SK-N-SH treated with all-trans-retinoic acid at 6 μM for 48 hours (cell line): ENCODE measurements at regions not wholly inside any gene's neighbourhood (a gene's known extent, or its start where the extent isn't known, plus 50 kb on each side); places are given as distances from the start of the nearest gene placed in this dataset.

Experiments
- ATAC-seq: fragments of 200-7000 bp; cut with Tn5 transposase; 3 replicates; pipeline ENCODE4 v1.9.1; 2020; ENCODE audit warnings: mild to moderate bottlenecking, moderate library complexity
- ARNTL ChIP-seq: fragments of 450-650 bp; formaldehyde crosslinking; IDR thresholded peaks from 2 replicates; pipeline ENCODE4 v1.5.0; 2020; ENCODE audit warnings: low read depth, mild to moderate bottlenecking, moderate library complexity, borderline replicate concordance
- CSDC2 ChIP-seq: fragments of 250-450 bp; sonication (Bioruptor Pico); IDR thresholded peaks from 2 replicates; pipeline ENCODE4 v1.5.0; 2020; ENCODE audit warnings: mild to moderate bottlenecking, moderate library complexity
- ESRRG ChIP-seq: fragments of 250-450 bp; sonication (Bioruptor Pico); IDR thresholded peaks from 2 replicates; pipeline ENCODE4 v1.6.1; 2021; ENCODE audit warnings: mild to moderate bottlenecking
- ISL1 ChIP-seq: fragments of 250-450 bp; sonication (Bioruptor Pico); IDR thresholded peaks from 2 replicates; pipeline ENCODE4 v2.1.2; 2022; ENCODE audit warnings: mild to moderate bottlenecking, moderate library complexity
- OSR1 ChIP-seq: fragments of 250-450 bp; sonication (Bioruptor Pico); IDR thresholded peaks from 2 replicates; pipeline ENCODE4 v1.8.0; 2022; ENCODE audit warnings: moderate library complexity, mild to moderate bottlenecking, inconsistent platforms
- PPARA ChIP-seq: fragments of 250-450 bp; sonication (Bioruptor Pico); IDR thresholded peaks from 2 replicates; pipeline ENCODE4 v1.5.0; 2020; ENCODE audit warnings: mild to moderate bottlenecking, borderline replicate concordance
- RARB ChIP-seq: fragments of 250-450 bp; sonication (Bioruptor Pico); IDR thresholded peaks from 2 replicates; pipeline ENCODE4 v1.8.0; 2021; ENCODE audit warnings: mild to moderate bottlenecking, moderate library complexity
- SNAI2 ChIP-seq: fragments of 250-450 bp; sonication (Bioruptor Pico); IDR thresholded peaks from 2 replicates; pipeline ENCODE4 v1.5.0; 2020; ENCODE audit warnings: mild to moderate bottlenecking, moderate library complexity
- TCF4 ChIP-seq: fragments of 250-450 bp; sonication (Bioruptor Pico); IDR thresholded peaks from 2 replicates; pipeline ENCODE4 v1.8.0; 2021; ENCODE audit warnings: mild to moderate bottlenecking, moderate library complexity, borderline replicate concordance
- TOX ChIP-seq: fragments of 250-450 bp; sonication (Bioruptor Pico); IDR thresholded peaks from 2 replicates; pipeline ENCODE4 v1.8.0; 2021; ENCODE audit warnings: mild to moderate bottlenecking, moderate library complexity, borderline replicate concordance
- ZC3H10 ChIP-seq: fragments of 250-450 bp; sonication (Bioruptor Pico); IDR thresholded peaks from 2 replicates; pipeline ENCODE4 v1.5.1; 2021; ENCODE audit warnings: mild to moderate bottlenecking, moderate library complexity
- ZFP3 ChIP-seq: fragments of 250-450 bp; sonication (Bioruptor Pico); IDR thresholded peaks from 2 replicates; pipeline ENCODE4 v1.5.0; 2020; ENCODE audit warnings: mild to moderate bottlenecking, moderate library complexity
- ZNF565 ChIP-seq: fragments of 450-650 bp; formaldehyde crosslinking; conservative IDR thresholded peaks from 2 replicates; pipeline ENCODE4 v1.5.0; 2020; ENCODE audit warnings: low read depth, mild to moderate bottlenecking, moderate library complexity
- ZNF8 ChIP-seq: fragments of 450-650 bp; formaldehyde crosslinking; IDR thresholded peaks from 2 replicates; pipeline ENCODE4 v1.5.0; 2020; ENCODE audit warnings: mild to moderate bottlenecking, moderate library complexity
- TF ChIP-seq, protein P1 (sequence below): fragments of 250-450 bp; sonication (Bioruptor Pico); IDR thresholded peaks from 2 replicates; pipeline ENCODE4 v1.5.1; 2020; ENCODE audit warnings: low read depth, mild to moderate bottlenecking, moderate library complexity
- TF ChIP-seq, protein P2 (sequence below): fragments of 250-450 bp; sonication (Bioruptor Pico); IDR thresholded peaks from 2 replicates; pipeline ENCODE4 v1.8.0; 2020; ENCODE audit warnings: mild to moderate bottlenecking, moderate library complexity, borderline replicate concordance
- TF ChIP-seq, protein P3 (sequence below): fragments of 250-450 bp; sonication (Bioruptor Pico); IDR thresholded peaks from 2 replicates; pipeline ENCODE4 v1.5.0; 2020; ENCODE audit warnings: mild to moderate bottlenecking, moderate library complexity
- TF ChIP-seq, protein P4 (sequence below): fragments of 250-450 bp; sonication (Bioruptor Pico); IDR thresholded peaks from 2 replicates; pipeline ENCODE4 v1.8.0; 2021; ENCODE audit warnings: low read depth, mild to moderate bottlenecking, moderate library complexity, borderline replicate concordance

DNA sequence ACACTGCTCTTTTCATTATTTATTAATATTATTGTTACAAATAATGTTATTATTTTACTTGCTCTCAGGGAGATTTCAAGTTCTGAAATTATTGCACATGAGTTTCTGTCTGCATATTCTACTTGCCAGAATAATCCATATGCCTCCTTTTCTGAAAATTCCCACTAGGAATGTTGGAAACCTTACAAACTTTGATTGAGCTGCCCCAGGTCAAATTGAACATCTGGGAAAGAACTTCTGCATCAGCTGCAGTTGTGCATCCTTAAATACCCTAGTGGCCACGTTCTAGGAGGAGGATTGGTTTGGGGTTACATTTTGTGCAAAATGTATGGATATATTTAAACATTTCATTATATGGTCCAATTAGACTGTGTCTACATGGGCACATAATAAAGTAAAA lies 1302.7 kb upstream of the PIK3C3 start (continued):
- TF ChIP-seq, protein P1, sequence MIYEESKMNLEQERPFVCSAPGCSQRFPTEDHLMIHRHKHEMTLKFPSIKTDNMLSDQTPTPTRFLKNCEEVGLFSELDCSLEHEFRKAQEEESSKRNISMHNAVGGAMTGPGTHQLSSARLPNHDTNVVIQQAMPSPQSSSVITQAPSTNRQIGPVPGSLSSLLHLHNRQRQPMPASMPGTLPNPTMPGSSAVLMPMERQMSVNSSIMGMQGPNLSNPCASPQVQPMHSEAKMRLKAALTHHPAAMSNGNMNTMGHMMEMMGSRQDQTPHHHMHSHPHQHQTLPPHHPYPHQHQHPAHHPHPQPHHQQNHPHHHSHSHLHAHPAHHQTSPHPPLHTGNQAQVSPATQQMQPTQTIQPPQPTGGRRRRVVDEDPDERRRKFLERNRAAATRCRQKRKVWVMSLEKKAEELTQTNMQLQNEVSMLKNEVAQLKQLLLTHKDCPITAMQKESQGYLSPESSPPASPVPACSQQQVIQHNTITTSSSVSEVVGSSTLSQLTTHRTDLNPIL (CRISPR knock-in tag): no peak
- no peak for TF ChIP-seq CSDC2 (CRISPR knock-in tag)
- TF ChIP-seq ZFP3 (CRISPR knock-in tag): no peak
- TF ChIP-seq, protein P2, sequence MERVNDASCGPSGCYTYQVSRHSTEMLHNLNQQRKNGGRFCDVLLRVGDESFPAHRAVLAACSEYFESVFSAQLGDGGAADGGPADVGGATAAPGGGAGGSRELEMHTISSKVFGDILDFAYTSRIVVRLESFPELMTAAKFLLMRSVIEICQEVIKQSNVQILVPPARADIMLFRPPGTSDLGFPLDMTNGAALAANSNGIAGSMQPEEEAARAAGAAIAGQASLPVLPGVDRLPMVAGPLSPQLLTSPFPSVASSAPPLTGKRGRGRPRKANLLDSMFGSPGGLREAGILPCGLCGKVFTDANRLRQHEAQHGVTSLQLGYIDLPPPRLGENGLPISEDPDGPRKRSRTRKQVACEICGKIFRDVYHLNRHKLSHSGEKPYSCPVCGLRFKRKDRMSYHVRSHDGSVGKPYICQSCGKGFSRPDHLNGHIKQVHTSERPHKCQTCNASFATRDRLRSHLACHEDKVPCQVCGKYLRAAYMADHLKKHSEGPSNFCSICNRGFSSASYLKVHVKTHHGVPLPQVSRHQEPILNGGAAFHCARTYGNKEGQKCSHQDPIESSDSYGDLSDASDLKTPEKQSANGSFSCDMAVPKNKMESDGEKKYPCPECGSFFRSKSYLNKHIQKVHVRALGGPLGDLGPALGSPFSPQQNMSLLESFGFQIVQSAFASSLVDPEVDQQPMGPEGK: no peak
- TF ChIP-seq ARNTL (CRISPR knock-in tag): no peak
- TF ChIP-seq TCF4 (CRISPR knock-in tag): no peak

DNA sequence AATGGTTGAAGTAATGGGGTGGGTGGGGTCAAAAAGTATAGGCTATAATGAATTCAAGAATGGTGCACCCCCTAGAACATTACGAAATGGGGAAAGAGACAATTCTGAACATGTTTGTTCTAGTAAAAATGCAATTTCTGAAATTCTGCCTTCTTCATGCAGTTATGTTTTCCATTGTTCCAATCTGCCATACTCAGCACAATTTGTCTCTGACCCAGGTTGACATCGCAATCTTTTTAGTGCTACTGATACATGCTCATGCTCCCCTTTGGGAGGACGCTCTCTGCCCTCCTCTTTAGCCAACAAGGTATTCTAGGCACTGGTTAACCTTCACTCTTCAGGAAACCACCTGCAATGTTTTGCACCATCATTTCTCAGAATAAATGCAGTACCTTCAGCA lies 1303.9 kb upstream of the PIK3C3 start:
- TF ChIP-seq, protein P3, sequence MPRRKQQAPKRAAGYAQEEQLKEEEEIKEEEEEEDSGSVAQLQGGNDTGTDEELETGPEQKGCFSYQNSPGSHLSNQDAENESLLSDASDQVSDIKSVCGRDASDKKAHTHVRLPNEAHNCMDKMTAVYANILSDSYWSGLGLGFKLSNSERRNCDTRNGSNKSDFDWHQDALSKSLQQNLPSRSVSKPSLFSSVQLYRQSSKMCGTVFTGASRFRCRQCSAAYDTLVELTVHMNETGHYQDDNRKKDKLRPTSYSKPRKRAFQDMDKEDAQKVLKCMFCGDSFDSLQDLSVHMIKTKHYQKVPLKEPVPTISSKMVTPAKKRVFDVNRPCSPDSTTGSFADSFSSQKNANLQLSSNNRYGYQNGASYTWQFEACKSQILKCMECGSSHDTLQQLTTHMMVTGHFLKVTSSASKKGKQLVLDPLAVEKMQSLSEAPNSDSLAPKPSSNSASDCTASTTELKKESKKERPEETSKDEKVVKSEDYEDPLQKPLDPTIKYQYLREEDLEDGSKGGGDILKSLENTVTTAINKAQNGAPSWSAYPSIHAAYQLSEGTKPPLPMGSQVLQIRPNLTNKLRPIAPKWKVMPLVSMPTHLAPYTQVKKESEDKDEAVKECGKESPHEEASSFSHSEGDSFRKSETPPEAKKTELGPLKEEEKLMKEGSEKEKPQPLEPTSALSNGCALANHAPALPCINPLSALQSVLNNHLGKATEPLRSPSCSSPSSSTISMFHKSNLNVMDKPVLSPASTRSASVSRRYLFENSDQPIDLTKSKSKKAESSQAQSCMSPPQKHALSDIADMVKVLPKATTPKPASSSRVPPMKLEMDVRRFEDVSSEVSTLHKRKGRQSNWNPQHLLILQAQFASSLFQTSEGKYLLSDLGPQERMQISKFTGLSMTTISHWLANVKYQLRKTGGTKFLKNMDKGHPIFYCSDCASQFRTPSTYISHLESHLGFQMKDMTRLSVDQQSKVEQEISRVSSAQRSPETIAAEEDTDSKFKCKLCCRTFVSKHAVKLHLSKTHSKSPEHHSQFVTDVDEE (CRISPR knock-in tag): no peak
- TF ChIP-seq, protein P2: no peak
- TF ChIP-seq ESRRG (CRISPR knock-in tag) (no peak), ZC3H10 (CRISPR knock-in tag) (no peak), CSDC2 (CRISPR knock-in tag) (no peak), RARB (CRISPR knock-in tag) (no peak)
- TF ChIP-seq, protein P4, sequence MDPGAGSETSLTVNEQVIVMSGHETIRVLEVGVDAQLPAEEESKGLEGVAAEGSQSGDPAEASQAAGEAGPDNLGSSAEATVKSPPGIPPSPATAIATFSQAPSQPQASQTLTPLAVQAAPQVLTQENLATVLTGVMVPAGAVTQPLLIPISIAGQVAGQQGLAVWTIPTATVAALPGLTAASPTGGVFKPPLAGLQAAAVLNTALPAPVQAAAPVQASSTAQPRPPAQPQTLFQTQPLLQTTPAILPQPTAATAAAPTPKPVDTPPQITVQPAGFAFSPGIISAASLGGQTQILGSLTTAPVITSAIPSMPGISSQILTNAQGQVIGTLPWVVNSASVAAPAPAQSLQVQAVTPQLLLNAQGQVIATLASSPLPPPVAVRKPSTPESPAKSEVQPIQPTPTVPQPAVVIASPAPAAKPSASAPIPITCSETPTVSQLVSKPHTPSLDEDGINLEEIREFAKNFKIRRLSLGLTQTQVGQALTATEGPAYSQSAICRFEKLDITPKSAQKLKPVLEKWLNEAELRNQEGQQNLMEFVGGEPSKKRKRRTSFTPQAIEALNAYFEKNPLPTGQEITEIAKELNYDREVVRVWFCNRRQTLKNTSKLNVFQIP (CRISPR knock-in tag): no peak
- TF ChIP-seq, all 23 proteins: peak for 0
- no peak for ATAC-seq

DNA sequence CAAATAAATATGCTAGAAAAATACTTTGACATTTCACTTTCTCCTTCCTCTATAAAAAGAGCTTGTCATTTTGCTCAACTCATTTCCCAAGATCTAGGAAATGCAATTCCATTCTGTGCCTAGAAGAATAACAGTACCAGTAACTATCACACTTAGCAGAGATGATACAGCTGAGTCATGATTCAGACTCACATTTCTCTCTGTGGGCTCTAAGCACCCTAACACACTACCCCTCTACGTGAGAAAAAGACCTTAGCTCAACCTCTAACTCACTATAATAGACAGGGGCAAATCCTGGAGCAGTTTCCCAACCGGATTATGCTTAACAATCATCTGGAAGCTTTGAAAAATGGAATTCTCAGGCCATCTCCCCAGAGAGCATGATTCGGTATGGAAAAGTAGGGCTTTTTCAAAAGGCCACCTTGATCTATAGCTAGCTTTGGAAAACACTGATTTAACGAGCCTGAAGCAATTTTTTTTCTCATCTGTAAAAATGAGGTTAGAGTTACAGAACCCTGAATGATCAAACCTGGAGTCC lies 1312.3 kb upstream of the PIK3C3 start:
- ATAC-seq: no peak
- TF ChIP-seq RARB (CRISPR knock-in tag) (no peak), PPARA (CRISPR knock-in tag) (no peak), SNAI2 (CRISPR knock-in tag) (no peak), OSR1 (CRISPR knock-in tag) (no peak), TOX (CRISPR knock-in tag) (no peak), ZNF8 (CRISPR knock-in tag) (no peak), ZNF565 (CRISPR knock-in tag) (no peak), ISL1 (no peak)
- TF ChIP-seq, protein P4 (CRISPR knock-in tag): no peak
- TF ChIP-seq, protein P3 (CRISPR knock-in tag): no peak
- TF ChIP-seq, protein P2: no peak
